Middle frontal gyrus (tissue), 1 donor: ENCODE measurements at regions not wholly inside any gene's neighbourhood (a gene's known extent, or its start where the extent isn't known, plus 50 kb on each side); places are given as distances from the start of the nearest gene placed in this dataset.

ENCODE experiments used
- DNase-seq: peaks from one replicate; pipeline ENCODE4 v3.0.0-alpha.2; 2015; ENCODE audit warnings: low spot score; ENCODE audit errors: extremely low spot score

DNA sequence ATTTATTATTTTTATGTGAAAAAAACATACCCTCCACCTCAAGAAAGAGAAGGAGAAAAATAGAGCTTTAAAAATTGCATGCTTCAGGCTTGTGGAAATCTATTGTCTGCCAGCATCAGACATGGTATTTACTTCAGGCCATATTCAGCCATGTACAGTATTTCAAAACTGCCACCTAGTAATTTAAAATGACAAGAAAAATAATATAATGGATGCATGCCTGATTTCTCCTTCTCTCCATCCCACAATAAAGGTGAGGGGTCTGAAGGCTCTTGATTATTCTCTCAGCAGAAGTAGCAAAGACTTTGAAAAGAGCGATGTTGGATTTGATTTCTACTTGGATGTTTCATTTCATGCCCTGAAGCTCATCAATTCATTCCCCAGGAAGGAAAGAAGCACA is 250.7 kb downstream of the TBC1D4 start:
- DNase-seq = no peak

DNA sequence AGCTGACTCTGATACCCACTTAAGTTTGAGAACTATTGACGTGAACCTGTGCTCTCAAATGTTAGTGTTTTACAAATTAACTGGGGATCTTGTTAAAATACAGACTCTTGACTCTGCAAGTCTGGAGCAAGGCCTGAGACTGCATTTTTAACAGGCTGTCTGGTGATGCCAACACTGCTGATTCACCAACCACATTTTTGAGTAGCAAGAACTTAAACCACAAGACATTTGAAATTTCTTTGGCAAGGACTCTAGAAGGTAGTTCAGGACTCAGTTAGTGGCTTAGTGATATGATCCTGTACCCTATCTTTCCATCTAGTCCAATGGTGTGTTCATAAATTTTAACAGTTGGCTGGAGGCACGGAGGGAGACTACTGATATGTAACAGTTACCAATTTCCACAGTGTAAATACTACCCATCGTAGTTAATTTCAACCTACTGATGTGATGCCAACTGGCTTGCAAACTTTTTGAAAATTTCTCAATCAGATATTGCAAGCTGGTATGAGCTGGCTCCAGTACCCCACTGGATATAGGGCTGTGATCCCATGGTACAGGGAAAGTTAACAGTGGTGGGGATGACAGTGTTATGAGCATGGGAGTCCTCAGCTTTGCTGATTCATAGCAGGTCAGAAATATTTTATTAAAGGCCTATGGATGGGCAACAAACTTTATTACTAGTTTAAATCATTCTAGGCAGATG is 255.1 kb downstream of the TBC1D4 start:
- no peak for DNase-seq

DNA sequence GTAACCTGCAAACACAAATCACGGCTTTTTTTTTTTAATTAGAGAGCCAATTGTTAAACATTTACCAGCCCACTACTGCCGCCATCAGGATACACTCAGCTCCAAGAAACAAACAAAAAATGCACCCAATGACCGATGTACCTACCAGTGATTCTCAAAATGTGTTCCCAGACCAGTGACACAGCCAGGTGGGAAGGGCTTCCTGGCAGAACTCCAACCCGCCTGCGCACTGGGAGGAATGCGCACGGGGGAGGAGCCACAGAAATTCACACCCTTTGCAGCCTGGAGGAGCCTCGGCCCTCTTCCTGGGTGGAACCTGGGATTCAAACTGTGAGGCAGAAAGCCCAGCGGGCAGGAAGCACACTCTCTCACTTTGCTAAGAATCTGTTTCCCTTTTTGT is 255.9 kb downstream of the TBC1D4 start:
- DNase-seq = no peak

GRCh38 chr13:75225288-75226032 is 256.5 kb downstream of the TBC1D4 start:
- DNase-seq = no peak

DNA sequence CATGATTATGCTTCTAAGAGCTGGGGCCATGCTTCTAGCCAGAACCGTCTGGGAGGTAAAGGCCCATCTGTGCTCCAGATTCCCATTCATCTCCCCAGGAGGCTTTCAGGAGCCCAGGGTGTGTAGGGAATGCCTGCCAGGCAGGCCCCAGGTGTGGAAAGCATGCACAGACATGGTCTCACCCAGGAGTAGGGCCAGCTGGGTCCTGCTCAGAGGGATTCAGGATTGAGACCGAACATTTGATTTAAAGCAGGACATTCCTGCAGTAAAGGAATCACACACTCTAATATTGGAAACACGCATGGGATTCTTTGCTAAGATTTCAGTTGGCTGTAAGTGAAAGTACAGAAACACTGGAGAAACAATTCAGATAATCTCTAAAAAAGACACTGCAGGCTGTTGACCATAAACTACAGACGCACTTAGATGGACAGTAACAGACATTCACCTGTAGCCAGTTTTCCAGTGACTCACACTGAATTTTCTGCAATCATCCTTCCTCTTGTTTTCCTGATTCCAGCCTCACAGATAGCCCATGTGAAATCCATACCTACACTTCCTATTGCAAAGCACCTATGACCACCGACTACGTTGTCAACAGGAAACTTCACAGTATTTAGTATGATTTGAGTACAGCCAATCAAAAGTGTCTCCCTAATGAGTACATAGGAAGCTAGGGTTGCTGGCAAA is 257.8 kb downstream of the TBC1D4 start:
- no peak for DNase-seq

DNA sequence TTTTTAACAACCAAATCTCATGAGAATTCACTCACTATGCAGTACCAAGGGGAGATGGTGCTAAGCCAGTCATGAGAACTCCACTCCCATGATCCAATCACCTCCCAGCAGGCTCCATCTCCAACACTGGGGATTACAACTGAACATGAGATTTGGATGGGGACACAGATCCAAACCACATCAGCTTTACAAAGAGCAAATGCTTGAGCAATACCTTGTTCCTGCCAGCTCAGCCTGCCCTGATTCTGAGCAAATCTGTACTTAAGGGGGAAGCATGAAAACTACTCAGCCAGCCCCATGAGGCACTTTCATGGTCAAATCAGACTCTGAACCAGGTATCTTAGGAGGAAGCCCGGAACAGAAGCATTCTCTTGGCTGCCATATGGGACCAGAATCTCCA is 259.9 kb downstream of the TBC1D4 start:
- DNase-seq = no peak

DNA sequence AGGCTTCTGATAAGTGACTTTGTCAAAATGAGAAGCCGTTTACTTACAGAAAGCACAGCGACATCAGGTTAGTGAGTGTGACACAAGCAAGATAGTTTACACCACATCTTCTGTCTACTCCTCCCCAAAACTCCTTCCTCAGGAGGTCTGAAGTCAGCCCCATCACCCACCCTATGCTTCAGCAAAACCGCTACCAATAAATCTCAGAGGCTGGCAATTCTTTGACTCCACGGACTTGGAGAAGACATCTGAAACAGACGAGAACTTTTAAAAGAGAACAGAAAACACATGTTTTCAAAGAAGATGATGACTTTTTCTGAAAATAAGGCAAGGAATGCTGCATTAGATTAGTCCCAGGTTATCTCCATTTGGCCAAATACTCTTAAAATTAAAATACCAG is 261.1 kb downstream of the TBC1D4 start:
- no peak for DNase-seq

DNA sequence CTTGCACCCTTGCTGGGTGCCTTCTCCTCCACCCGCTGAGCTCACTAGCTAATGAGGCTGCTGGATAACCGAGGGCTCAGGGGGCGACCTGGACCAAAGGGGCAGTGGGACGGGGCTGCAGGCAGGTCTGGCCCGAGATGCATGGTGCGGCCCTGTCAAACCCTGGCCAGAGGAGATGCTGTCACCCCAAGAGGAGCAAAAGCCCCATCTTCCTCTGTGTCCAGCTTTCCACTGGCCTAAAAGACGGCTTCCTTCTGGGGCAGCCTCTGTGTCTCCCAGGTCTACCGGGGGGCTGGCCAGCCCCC is 261.8 kb downstream of the TBC1D4 start:
- no peak for DNase-seq

DNA sequence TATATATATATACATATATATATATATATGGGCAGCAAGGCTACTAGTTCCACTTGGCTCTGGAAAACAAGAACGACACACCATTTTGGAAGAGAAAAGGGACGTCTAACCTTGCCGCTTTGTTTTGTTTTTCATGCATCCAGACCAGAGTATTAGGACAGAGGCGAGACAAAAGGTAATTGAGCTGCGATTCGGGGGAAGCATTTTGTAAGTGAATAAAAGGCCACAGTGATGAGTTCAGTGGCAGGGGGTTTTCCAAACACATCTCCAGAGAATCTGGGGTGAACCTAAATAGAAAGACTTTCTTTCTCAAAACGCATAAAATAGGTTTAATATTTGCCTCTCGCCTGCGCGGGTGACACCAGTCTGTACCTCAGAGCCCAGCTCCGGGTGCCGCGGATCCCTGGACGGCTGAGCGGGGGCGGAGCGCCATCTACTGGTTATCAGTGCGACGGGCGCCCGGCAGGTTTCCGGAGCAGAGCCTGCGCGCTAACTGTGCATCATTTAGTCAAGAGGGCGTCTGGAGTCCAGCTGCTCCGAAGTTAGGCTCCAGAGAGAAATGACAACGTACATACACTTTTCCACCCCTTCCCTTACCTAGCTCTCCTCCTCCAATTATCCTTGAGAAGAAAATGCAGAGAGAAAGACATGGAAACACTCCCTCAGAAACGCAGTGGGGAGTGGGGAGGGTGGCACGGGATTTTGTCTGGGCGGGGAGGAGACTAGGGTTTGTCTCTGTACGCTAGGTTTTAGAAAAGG is 262.3 kb downstream of the TBC1D4 start:
- peak; percentile 77 for DNase-seq

DNA sequence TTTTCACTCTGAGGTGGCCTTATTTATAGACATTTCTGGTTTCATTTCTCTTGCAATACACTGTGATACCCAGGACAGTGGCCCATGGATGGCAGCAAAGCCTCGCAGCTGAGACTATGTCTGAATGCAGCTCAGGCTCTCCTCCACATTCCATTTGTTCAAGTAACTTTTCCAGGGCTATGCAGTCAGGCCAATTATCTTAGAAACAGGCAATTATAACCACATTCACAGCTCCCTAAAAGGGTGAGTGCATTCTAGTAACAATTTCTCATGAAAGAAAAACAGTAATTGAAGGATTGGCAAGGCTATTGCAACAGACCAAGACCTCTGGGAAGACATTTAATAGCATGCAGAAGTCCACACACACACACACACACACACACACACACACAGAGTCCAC is 264.0 kb downstream of the TBC1D4 start:
- no peak for DNase-seq

DNA sequence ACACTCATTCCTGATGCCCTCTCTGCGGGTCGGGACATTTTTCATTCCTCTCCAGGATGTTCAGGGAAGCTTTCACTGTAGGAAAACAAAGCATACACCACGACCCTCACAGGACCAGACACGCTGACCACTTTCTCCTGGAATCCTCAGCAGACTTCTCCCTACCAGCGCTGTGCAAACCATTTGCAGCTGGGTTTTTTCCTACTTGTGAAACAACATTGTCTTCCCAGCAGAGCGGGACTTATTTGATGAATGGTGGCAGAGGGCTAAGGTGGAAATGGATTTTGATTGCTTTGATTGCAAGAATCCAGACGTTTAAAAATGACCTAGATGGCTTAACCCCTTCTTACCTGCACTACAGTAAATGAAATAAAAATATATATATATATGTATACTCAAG is 265.9 kb downstream of the TBC1D4 start:
- DNase-seq = no peak

- no peak for DNase-seq
Measured at GRCh38 chr13:75214846-75215245, 267.1 kb downstream of the TBC1D4 start.

DNA sequence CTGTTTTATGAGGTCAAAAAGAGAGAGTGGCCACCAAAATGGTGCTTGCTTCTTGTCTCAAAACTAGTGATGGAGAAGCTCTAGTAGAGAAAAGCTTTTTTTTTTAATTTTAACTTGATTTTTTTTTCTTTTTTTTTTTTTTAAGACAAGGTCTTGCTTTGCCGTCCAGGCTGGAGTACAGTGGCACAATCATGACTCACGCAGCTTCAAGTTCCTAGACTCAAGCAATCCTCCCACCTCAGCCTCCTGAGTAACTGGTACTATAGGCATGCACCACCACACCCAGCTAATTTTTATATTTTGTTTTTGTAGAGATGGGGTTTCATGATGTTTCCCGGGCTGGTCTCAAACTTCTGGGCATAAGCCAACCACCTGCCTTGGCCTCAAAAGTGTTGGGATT is 279.0 kb downstream of the TBC1D4 start:
- DNase-seq = no peak

DNA sequence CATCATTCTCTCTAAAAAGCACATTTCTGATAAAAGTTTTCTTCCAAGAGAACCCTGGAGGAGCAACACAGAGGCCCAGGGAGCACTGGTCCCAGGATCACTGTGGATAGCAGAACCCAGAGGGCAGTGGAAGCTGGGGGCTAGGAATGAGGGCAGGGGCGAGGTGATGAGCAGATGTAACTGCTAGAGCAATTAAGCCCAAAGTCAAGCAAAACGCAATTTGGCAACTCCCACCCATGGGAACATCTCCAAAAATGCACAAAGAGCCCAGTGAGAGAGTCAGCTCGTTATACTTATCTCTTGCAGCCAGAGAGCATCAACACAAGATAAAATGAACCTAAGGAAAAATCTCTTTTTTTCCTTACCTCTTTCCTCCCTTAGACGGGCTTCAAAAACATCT is 284.2 kb downstream of the TBC1D4 start:
- no peak for DNase-seq

DNA sequence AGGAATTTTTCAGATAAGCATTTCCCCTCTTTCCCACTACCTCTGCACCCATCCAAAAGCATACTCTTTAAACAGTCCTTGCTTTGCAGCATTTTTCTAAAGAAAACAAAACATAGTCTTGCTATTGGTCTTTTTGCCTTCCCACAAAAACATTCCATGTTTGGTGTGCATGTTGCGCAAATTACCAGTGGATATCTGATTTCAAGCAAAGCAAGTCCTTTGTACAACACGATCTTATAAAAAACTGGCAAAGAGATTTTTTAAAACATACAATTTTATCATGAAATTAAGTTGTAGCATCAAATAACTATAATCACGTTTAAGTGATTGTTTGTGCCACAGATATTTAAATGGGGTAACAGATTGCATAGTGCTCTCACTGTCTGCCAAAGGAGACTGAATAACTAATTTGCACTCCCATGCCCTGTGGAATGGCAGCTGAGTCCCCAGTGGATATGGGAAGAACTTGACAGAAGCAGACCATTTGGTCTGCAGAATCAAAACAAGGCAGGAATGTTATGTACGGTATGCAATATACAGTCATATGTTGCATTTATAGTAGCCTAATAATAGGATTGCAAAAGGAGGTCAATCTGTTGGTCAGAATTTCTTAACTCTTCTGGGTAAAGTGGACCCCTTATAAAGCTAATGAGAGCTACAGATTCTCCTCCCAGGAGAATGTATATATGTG is 285.7 kb downstream of the TBC1D4 start:
- DNase-seq = no peak

DNA sequence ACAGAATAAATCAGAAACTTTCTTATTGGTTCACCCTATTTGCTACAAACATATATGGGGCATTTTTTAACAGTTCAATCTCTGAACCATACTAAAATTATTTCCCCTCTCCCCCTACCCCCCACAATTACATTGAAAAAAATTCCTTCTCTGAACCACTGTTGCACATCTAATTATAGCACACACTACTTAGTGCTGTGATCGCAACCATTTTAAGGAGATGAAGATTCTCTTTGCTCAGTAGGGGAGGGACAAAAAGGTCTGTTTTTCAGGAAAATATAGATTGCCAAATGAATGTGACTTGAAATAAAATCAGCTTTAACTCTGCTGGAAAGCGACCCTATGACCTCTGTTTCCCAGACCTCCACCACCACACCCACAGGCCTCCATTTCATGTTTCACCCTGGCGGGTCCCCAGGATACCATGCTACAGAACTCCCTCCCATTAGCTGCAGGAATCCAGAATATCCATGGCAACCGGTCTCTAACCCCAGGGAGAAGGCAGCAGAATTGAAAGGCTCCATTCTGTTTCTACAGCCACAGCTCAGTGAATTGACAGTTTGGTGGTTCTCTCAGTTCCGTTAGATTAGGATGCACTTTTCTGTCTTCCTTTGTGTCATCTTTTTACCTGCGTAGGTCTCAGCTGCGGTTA is 286.3 kb downstream of the TBC1D4 start:
- DNase-seq = no peak

DNA sequence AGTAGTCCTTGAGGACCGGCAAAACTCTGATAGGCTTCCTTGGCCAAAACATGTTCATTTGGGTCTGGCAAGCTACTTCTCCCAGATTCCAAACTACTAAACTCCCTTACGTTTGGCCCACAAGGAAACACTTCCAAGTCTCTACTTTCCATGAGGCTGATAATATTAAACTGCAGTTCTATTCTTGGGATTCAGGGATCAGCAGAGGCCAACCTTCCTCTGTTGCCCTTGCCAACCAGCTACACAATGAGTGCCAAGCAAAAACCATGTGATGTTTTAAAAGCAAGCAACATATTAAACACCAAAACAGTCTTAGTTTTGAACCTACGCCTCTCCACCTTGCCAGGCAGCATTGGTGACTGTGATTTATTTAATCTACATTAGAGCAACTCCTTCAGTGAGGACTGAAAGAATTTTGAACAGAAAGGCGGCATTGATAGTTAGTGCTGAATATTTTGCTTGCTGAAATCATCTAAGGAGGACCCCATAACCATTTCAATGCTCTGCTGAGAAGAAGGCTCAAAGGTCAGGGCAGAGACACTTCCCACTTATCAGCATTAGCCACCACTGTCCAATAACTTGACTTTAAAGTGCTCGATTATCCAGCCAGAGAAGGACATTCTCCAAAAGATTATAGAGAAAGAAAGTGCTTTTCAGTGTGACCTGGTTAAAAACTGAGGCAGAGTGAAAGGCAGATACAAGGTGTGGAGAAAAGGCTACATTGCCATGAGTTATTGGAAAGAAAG is 287.1 kb downstream of the TBC1D4 start:
- no peak for DNase-seq

DNA sequence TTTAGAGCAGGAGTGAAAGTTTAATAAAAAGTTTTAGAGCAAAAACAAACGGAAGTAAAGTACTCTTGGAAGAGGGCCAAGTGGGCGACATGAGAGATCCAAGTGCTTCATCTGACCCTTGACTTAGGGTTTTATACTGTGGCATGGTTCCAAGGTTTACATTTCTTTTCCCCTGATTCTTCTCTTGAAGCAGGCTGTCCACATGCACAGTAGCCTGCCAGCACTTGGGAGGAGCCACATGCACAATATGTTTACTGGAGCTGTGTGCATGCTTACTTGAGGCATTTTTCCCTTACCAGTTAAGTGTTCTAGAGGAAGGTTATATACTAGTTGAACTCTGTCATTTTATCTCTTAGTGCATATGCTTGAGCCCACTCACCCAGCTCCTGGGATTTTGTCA is 295.6 kb downstream of the TBC1D4 start:
- DNase-seq = no peak

GRCh38 chr13:75181906-75182305 is 300.1 kb downstream of the TBC1D4 start:
- DNase-seq = no peak

DNA sequence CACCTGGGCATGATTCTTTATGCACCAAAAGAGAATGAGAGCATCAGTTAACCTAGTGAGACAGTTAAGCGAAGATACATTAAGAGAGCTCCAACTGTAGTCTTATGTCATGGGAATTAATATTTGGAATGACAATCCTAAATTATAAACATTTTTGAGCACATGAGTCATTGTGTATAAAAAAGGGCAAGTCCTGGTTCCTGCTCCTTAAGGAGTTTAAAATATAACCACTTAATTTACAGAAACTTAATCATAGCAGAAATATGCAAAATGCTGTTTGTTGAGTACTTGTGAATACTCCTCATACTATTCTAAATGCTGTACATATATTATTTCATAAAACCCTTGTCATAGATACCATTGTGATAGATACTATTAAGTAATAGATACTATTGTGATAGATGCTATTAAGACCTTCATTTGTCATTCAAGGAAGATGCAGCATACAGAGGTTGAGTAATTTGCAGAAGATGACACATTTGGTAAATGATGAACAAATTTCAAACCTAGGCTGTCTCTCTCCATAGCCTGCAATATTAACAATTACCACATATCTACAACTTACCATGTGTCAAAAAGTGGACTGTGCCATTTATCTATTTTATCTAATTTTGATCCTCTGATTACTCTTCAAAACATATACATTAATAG is 301.0 kb downstream of the TBC1D4 start:
- DNase-seq = no peak
